CD4-positive, alpha-beta memory T cell (primary cell): ENCODE measurements at regions not wholly inside any gene's neighbourhood (a gene's known extent, or its start where the extent isn't known, plus 50 kb on each side); places are given as distances from the start of the nearest gene placed in this dataset.

Source experiments
- CTCF ChIA-PET: fragments of 350-600 bp; sonication (Branson Sonifier 250); formaldehyde crosslinking; loops from one replicate; lab custom pipeline; 2021; ENCODE audit warnings: inconsistent platforms; ENCODE audit not compliant: partially characterized antibody; lab: Charles Lee
- POLR2A ChIA-PET: fragments of 350-600 bp; sonication (Branson Sonifier 250); formaldehyde crosslinking; loops from one replicate; lab custom pipeline; 2021; ENCODE audit not compliant: partially characterized antibody; lab: Charles Lee
- DNase-seq, 5 donors: peaks; one replicate each; pipeline versions ENCODE4 v3.0.0 to v3.0.0-alpha.2; 2020 to 2022; ENCODE audit warnings: mixed read lengths in 1 of 5
- H3K27ac ChIP-seq: one replicate; pipeline ENCODE4 v1.7.0; 2013; ENCODE audit warnings: low read depth, low read length
- H3K27me3 ChIP-seq: 2 replicates; pipeline ENCODE4 v1.7.0; 2013; ENCODE audit warnings: mild to moderate bottlenecking, low read length, moderate library complexity; ENCODE audit not compliant: insufficient read depth
- H3K36me3 ChIP-seq: 2 replicates; pipeline ENCODE4 v1.7.0; 2013; ENCODE audit warnings: mild to moderate bottlenecking, low read length, moderate library complexity; ENCODE audit not compliant: insufficient read depth
- H3K4me1 ChIP-seq: 2 replicates; pipeline ENCODE4 v1.7.0; 2013; ENCODE audit warnings: mild to moderate bottlenecking, low read length, moderate library complexity; ENCODE audit not compliant: insufficient read depth
- H3K4me3 ChIP-seq, 2 donors: one replicate each; pipeline ENCODE4 v1.7.0; 2013; ENCODE audit warnings: low read length in 2 of 2, mild to moderate bottlenecking in 1 of 2
- H3K9me3 ChIP-seq, 2 donors: one replicate each; pipeline ENCODE4 v1.7.0; 2013; ENCODE audit warnings: low read length in 2 of 2, control low read depth in 1 of 2; ENCODE audit not compliant: control insufficient read depth in 1 of 2
- H3K27ac Mint-ChIP-seq, 7 donors: one replicate each; pipeline ENCODE4 v1.8.0; 2020 to 2021; ENCODE audit warnings: mixed read lengths in 7 of 7, mild to moderate bottlenecking in 6 of 7, inconsistent platforms in 3 of 7, moderate library complexity in 3 of 7
- H3K27me3 Mint-ChIP-seq, 2 donors: one replicate each; pipeline ENCODE4 v1.8.0; 2020 to 2021; ENCODE audit warnings: mixed read lengths in 2 of 2
- H3K36me3 Mint-ChIP-seq, 2 donors: one replicate each; pipeline ENCODE4 v1.8.0; 2020 to 2021; ENCODE audit warnings: mixed read lengths in 2 of 2, inconsistent platforms in 1 of 2, mild to moderate bottlenecking in 1 of 2
- H3K4me1 Mint-ChIP-seq, 4 donors: one replicate each; pipeline ENCODE4 v1.8.0; 2020 to 2021; ENCODE audit warnings: mixed read lengths in 4 of 4, mild to moderate bottlenecking in 1 of 4
- H3K4me3 Mint-ChIP-seq, 8 donors: one replicate each; pipeline ENCODE4 v1.8.0; 2020 to 2021; ENCODE audit warnings: mixed read lengths in 8 of 8, mild to moderate bottlenecking in 7 of 8, moderate library complexity in 6 of 8, inconsistent platforms in 3 of 8
- H3K9me3 Mint-ChIP-seq, 8 donors: one replicate each; pipeline ENCODE4 v1.8.0; 2020 to 2021; ENCODE audit warnings: mixed read lengths in 8 of 8, mild to moderate bottlenecking in 5 of 8, inconsistent platforms in 3 of 8, moderate library complexity in 1 of 8
- intact Hi-C: fragments of 100-400 bp; cut with micrococcal nuclease; formaldehyde crosslinking; loops from one replicate; pipeline ENCODE4 v1.15.1; 2023

- POLR2A ChIA-PET = no interaction called here
- intact Hi-C loops = no loop called here
- Histone ChIP-seq H3K9me3 (no peaks in the 10 kb centered on the region), H3K27ac (no peak overlapping the region), H3K4me3 (no peak overlapping the region), H3K4me1 (no peaks in the 10 kb centered on the region), H3K36me3 (no peaks in the 10 kb centered on the region), H3K27me3 (no peaks in the 10 kb centered on the region)
- CTCF ChIA-PET = no interaction called here
- no peak overlapping the region for H3K4me3 Mint-ChIP-seq
- no peak for DNase-seq
- H3K27ac Mint-ChIP-seq = no peak overlapping the region
- peaks cover 0 to 5% of the 10 kb centered on the region in 2 donors for H3K27me3 Mint-ChIP-seq
- H3K9me3 Mint-ChIP-seq = no peaks in the 10 kb centered on the region
- no peaks in the 10 kb centered on the region for H3K36me3 Mint-ChIP-seq
- no peaks in the 10 kb centered on the region for H3K4me1 Mint-ChIP-seq
Measured at GRCh38 chr10:78262860-78263259, 229.2 kb downstream of the RPS24 start.

- H3K4me3 ChIP-seq = no peak overlapping the region
- Mint-ChIP-seq H3K9me3 (no peaks in the 10 kb centered on the region), H3K4me3 (no peak overlapping the region), H3K36me3 (no peaks in the 10 kb centered on the region), H3K27ac (no peak overlapping the region), H3K4me1 (no peaks in the 10 kb centered on the region), H3K27me3 (peaks cover 0 to 5% of the 10 kb centered on the region in 2 donors)
- no peak for DNase-seq
- ChIA-PET CTCF (no interaction called here), POLR2A (no interaction called here)
- H3K36me3 ChIP-seq = no peaks in the 10 kb centered on the region
- no peaks in the 10 kb centered on the region for H3K9me3 ChIP-seq
- H3K4me1 ChIP-seq = no peaks in the 10 kb centered on the region
- no peaks in the 10 kb centered on the region for H3K27me3 ChIP-seq
- intact Hi-C loops = no loop called here
- no peak overlapping the region for H3K27ac ChIP-seq
Measured at GRCh38 chr10:78263521-78263988, 229.9 kb downstream of the RPS24 start.

GRCh38 chr10:78264361-78264760, 230.7 kb downstream of the RPS24 start:
- Histone ChIP-seq H3K4me3 (no peak overlapping the region), H3K27ac (no peak overlapping the region), H3K4me1 (no peaks in the 10 kb centered on the region), H3K36me3 (no peaks in the 10 kb centered on the region), H3K9me3 (no peaks in the 10 kb centered on the region), H3K27me3 (no peaks in the 10 kb centered on the region)
- Mint-ChIP-seq H3K4me3 (no peak overlapping the region), H3K27ac (no peak overlapping the region), H3K27me3 (peaks cover 0 to 5% of the 10 kb centered on the region in 2 donors), H3K9me3 (no peaks in the 10 kb centered on the region), H3K36me3 (no peaks in the 10 kb centered on the region), H3K4me1 (no peaks in the 10 kb centered on the region)
- POLR2A ChIA-PET = no interaction called here
- no peak for DNase-seq
- CTCF ChIA-PET = no interaction called here
- intact Hi-C loops = no loop called here

DNA sequence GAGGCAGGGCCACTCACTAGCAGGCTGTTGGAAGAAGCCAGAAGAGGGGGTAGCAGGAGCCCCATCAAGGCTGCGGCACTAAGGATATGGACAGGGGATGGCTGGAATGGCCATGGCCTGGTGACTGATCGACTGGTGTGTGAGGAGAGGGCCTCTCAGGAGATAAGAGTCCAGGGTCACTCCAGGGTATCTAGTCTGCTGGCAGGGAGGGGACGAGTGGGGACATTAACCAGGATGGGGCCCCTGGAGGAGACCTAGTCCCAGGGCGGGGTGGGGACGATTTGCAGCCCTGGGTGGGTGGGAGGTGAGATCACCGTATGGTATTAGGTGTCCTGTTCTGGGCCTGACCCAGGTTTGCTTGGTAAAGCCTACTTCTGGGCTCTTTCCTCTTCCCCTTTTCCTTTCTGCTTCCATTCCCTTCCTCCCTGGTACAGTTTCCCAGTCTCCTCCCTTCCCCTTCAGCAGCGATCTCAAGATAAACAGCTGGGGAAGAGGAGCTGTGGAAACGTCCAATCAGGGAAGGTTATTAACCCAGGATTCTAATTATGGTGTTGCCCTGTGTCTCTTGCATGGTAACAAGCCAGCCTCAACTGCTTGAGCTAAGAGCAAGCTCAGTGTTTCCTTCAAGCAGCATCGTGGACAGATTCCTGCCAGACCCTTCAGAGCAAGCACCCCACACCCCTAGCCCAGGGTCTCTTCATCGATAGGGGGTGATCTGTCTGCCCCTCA, 233.2 kb downstream of the RPS24 start:
- intact Hi-C loops = no loop called here
- Mint-ChIP-seq H3K4me3 (no peak overlapping the region), H3K4me1 (no peaks in the 10 kb centered on the region), H3K9me3 (no peaks in the 10 kb centered on the region), H3K36me3 (no peaks in the 10 kb centered on the region), H3K27ac (no peak overlapping the region), H3K27me3 (peaks cover 0 to 5% of the 10 kb centered on the region in 2 donors)
- no peaks in the 10 kb centered on the region for H3K9me3 ChIP-seq
- no peak overlapping the region for H3K4me3 ChIP-seq
- H3K4me1 ChIP-seq = no peaks in the 10 kb centered on the region
- no peak overlapping the region for H3K27ac ChIP-seq
- ChIA-PET POLR2A (no interaction called here), CTCF (no interaction called here)
- DNase-seq = no peak
- no peaks in the 10 kb centered on the region for H3K36me3 ChIP-seq
- H3K27me3 ChIP-seq = no peaks in the 10 kb centered on the region

- no peak for DNase-seq
- Mint-ChIP-seq H3K27me3 (peaks cover 0 to 5% of the 10 kb centered on the region in 2 donors), H3K9me3 (peaks cover 0 to 3% (median 0%) of the 10 kb centered on the region in 8 donors), H3K4me1 (no peaks in the 10 kb centered on the region), H3K4me3 (no peak overlapping the region), H3K36me3 (no peaks in the 10 kb centered on the region), H3K27ac (no peak overlapping the region)
- ChIA-PET CTCF (no interaction called here), POLR2A (no interaction called here)
- H3K9me3 ChIP-seq = no peaks in the 10 kb centered on the region
- no peak overlapping the region for H3K4me3 ChIP-seq
- H3K27me3 ChIP-seq = no peaks in the 10 kb centered on the region
- intact Hi-C loops = no loop called here
- H3K4me1 ChIP-seq = no peaks in the 10 kb centered on the region
- H3K36me3 ChIP-seq = no peaks in the 10 kb centered on the region
- H3K27ac ChIP-seq = no peak overlapping the region
Measured at GRCh38 chr10:78267598-78267997, 233.9 kb downstream of the RPS24 start.

DNA sequence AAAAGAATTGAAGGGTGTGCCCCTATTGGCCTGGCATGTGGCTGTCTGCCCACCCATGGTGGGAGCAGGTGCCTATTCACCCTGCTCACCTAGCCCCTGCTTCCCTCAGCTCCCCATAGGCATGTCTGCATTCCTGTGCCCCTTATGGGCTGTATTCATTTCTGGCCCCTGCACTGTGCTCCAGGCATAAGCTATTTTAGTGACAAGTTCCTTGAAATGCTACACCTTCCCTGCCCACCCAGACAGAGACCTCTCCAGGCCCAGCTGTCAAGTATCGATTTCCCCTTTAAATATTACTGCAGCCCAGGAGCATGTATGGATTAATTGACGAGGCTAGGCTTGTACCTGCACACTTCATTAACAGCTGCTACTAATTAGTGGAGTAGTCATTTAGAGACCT, 235.4 kb downstream of the RPS24 start:
- Histone ChIP-seq H3K27ac (no peak overlapping the region), H3K27me3 (no peaks in the 10 kb centered on the region), H3K36me3 (no peaks in the 10 kb centered on the region), H3K4me3 (no peak overlapping the region), H3K4me1 (no peaks in the 10 kb centered on the region), H3K9me3 (no peaks in the 10 kb centered on the region)
- Mint-ChIP-seq H3K27me3 (peaks cover 3 to 8% of the 10 kb centered on the region in 2 donors), H3K9me3 (peaks cover 0 to 3% (median 0%) of the 10 kb centered on the region in 8 donors), H3K27ac (no peak overlapping the region), H3K4me3 (no peak overlapping the region), H3K4me1 (no peaks in the 10 kb centered on the region), H3K36me3 (no peaks in the 10 kb centered on the region)
- ChIA-PET POLR2A (no interaction called here), CTCF (no interaction called here)
- DNase-seq = no peak
- intact Hi-C loops = no loop called here

DNA sequence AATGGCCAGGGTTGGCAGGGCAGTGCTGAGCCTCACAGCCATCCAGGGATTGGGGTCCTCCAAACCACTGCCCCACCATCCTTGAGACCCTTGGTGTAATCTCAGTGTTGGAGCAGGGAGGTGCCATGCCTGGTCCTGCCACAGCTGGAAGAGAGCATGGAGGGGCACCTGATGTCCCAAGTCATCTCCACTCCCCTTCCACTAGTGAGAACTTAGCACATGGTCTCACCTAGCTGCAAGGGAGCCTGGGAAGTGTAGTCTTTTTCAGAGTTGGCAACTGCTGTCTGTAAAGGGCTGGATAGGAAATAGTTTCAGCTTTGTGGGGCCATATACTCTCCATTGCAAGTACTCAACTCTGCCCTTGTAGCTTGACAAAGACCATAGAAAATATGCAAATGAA, 238.7 kb downstream of the RPS24 start:
- POLR2A ChIA-PET = no interaction called here
- no peaks in the 10 kb centered on the region for H3K9me3 ChIP-seq
- Mint-ChIP-seq H3K27ac (no peak overlapping the region), H3K4me3 (no peak overlapping the region), H3K9me3 (peaks cover 0 to 3% (median 0%) of the 10 kb centered on the region in 8 donors), H3K4me1 (peaks cover 0 to 10% (median 0%) of the 10 kb centered on the region in 4 donors), H3K27me3 (peaks cover 5 to 8% of the 10 kb centered on the region in 2 donors), H3K36me3 (no peaks in the 10 kb centered on the region)
- H3K27ac ChIP-seq = no peak overlapping the region
- no peak for DNase-seq
- H3K36me3 ChIP-seq = no peaks in the 10 kb centered on the region
- H3K27me3 ChIP-seq = no peaks in the 10 kb centered on the region
- H3K4me3 ChIP-seq = no peak overlapping the region
- CTCF ChIA-PET = interaction anchor here (1.6 kb wide), 1 partner anchor 12 kb away, joined by 3 read pairs; no protein-coding TSS in a partner anchor
- intact Hi-C loops = no loop called here
- H3K4me1 ChIP-seq = no peaks in the 10 kb centered on the region
